AG04450 (cell line): ENCODE measurements at regions not wholly inside any gene's neighbourhood (a gene's known extent, or its start where the extent isn't known, plus 50 kb on each side); places are given as distances from the start of the nearest gene placed in this dataset.

ENCODE experiments used
- CTCF ChIA-PET: fragments of 300-600, 350-600 bp; formaldehyde crosslinking; extraction: SDS; loops from one replicate; lab custom pipeline; 2022; ENCODE audit warnings: antibody characterized with exemption, inconsistent platforms; lab: Charles Lee
- POLR2A ChIA-PET: fragments of 350-600 bp; formaldehyde crosslinking; extraction: SDS; loops from one replicate; lab custom pipeline; 2021; ENCODE audit warnings: antibody characterized with exemption, inconsistent platforms; lab: Yijun Ruan, JAX
- DNase-seq: peaks from one replicate; pipeline ENCODE4 v3.0.0-alpha.2; 2011; ENCODE audit warnings: low read depth, low spot score
- H3K27ac ChIP-seq: one replicate; pipeline ENCODE4 v1.5.1; 2012; ENCODE audit warnings: low read depth, low read length, control low read depth
- H3K27me3 ChIP-seq: one replicate; pipeline ENCODE4 v1.6.0; 2012; ENCODE audit warnings: low read length; ENCODE audit not compliant: control insufficient read depth, insufficient read depth
- H3K4me3 ChIP-seq: 2 replicates; pipeline ENCODE4 v1.5.1; 2011; ENCODE audit warnings: mild to moderate bottlenecking, low read depth, low read length, control low read depth
- H3K9me3 ChIP-seq: 2 replicates; pipeline ENCODE4 v1.5.1; 2012; ENCODE audit warnings: low read length; ENCODE audit not compliant: control insufficient read depth, insufficient read depth
- TF ChIP-seq, protein P1 (sequence below): IDR thresholded peaks from 2 replicates; pipeline ENCODE4 v1.5.1; 2011; ENCODE audit warnings: low read depth, low read length, control low read depth, inconsistent platforms

- POLR2A ChIA-PET, result no interaction called here
- Histone ChIP-seq H3K27ac (no peak overlapping the region), H3K9me3 (no peaks in the 10 kb centered on the region), H3K4me3 (no peak overlapping the region), H3K27me3 (no peaks in the 10 kb centered on the region)
- TF ChIP-seq, protein P1, sequence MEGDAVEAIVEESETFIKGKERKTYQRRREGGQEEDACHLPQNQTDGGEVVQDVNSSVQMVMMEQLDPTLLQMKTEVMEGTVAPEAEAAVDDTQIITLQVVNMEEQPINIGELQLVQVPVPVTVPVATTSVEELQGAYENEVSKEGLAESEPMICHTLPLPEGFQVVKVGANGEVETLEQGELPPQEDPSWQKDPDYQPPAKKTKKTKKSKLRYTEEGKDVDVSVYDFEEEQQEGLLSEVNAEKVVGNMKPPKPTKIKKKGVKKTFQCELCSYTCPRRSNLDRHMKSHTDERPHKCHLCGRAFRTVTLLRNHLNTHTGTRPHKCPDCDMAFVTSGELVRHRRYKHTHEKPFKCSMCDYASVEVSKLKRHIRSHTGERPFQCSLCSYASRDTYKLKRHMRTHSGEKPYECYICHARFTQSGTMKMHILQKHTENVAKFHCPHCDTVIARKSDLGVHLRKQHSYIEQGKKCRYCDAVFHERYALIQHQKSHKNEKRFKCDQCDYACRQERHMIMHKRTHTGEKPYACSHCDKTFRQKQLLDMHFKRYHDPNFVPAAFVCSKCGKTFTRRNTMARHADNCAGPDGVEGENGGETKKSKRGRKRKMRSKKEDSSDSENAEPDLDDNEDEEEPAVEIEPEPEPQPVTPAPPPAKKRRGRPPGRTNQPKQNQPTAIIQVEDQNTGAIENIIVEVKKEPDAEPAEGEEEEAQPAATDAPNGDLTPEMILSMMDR, result peak; percentile 56
- CTCF ChIA-PET, result interaction anchor here (0.6 to 7.4 kb wide), 5 partner anchors 9 to 279 kb away, joined by 4 to 149 read pairs (median 5); no protein-coding TSS in a partner anchor
- DNase-seq, result no peak
Observed at GRCh38 chr12:107404981-107405380, 280.6 kb upstream of the PWP1 start.

- TF ChIP-seq, protein P1, result no peak
- Histone ChIP-seq H3K27me3 (no peaks in the 10 kb centered on the region), H3K27ac (no peak overlapping the region), H3K4me3 (no peak overlapping the region), H3K9me3 (no peaks in the 10 kb centered on the region)
- POLR2A ChIA-PET, result no interaction called here
- CTCF ChIA-PET, result interaction anchor here (0.6 to 7.4 kb wide), 5 partner anchors 122 to 279 kb away, joined by 3 to 149 read pairs (median 4); no protein-coding TSS in a partner anchor
- no peak for DNase-seq
Observed at GRCh38 chr12:107405436-107405835, 280.2 kb upstream of the PWP1 start.

GRCh38 chr12:107406932-107407331, 278.7 kb upstream of the PWP1 start:
- no peak for DNase-seq
- ChIA-PET POLR2A (no interaction called here), CTCF (interaction anchor here (7.4 kb wide), 1 partner anchor 275 kb away, joined by 149 read pairs; no protein-coding TSS in a partner anchor)
- TF ChIP-seq, protein P1, result no peak
- no peak overlapping the region for H3K27ac ChIP-seq
- no peaks in the 10 kb centered on the region for H3K9me3 ChIP-seq
- H3K27me3 ChIP-seq, result no peaks in the 10 kb centered on the region
- no peak overlapping the region for H3K4me3 ChIP-seq

- no peaks in the 10 kb centered on the region for H3K27me3 ChIP-seq
- H3K27ac ChIP-seq, result peak overlapping the region; percentile 57
- H3K9me3 ChIP-seq, result no peaks in the 10 kb centered on the region
- ChIA-PET POLR2A (interaction anchor here (0.5 to 1.3 kb wide), 2 partner anchors 74 to 158 kb away, joined by 3 to 4 read pairs; no protein-coding TSS in a partner anchor), CTCF (interaction anchor here (0.5 to 1.9 kb wide), 6 partner anchors 9 to 306 kb away, joined by 3 to 8 read pairs (median 3); no protein-coding TSS in a partner anchor)
- TF ChIP-seq, protein P1, result no peak
- DNase-seq, result peak; percentile 63
- H3K4me3 ChIP-seq, result no peak overlapping the region
Observed at GRCh38 chr12:107411792-107412535, 273.6 kb upstream of the PWP1 start.

DNA sequence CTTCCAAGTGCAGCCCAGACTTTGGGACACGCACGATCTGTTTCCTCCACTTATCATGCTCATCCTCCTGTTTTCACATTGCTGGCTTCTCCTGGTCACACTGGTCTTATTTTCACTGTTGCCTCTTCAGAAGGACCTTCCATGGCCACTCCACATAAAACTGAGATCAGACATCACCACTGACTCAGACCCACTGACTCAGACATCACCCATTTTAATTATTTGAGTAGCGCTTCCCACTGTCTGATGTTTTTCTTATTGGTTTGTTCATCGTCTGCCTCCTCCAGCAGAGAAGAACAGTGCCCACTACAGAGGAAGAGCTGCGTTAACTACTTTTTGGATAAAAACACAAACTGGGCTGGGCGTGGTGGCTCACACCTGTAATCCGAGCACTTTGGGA, 270.5 kb upstream of the PWP1 start:
- CTCF ChIA-PET, result interaction anchor here (0.6 to 1.4 kb wide), 4 partner anchors 9 to 57 kb away, joined by 3 to 9 read pairs (median 3); no protein-coding TSS in a partner anchor
- Histone ChIP-seq H3K27me3 (no peaks in the 10 kb centered on the region), H3K9me3 (no peaks in the 10 kb centered on the region), H3K27ac (no peak overlapping the region), H3K4me3 (no peak overlapping the region)
- POLR2A ChIA-PET, result interaction anchor here (0.7 kb wide), 1 partner anchor 55 kb away, joined by 3 read pairs; no protein-coding TSS in a partner anchor
- no peak for DNase-seq
- TF ChIP-seq, protein P1, result no peak
